SK-N-SH (cell line): ENCODE measurements at regions not wholly inside any gene's neighbourhood (a gene's known extent, or its start where the extent isn't known, plus 50 kb on each side); places are given as distances from the start of the nearest gene placed in this dataset.

Experiments
- CTCF ChIP-seq: fragments of 200-600 bp; sonication (generic); IDR thresholded peaks from 2 replicates; pipeline ENCODE4 v1.6.1; 2017; ENCODE audit warnings: antibody characterized with exemption, mild to moderate bottlenecking, moderate library complexity
- EP300 ChIP-seq, 2 experiments: IDR thresholded peaks; 2 replicates each; pipeline versions ENCODE4 v1.4.0 to v1.6.1; 2012; ENCODE audit warnings: borderline replicate concordance in 1 of 2, low read depth in 1 of 2, low read length in 1 of 2
- FOXM1 ChIP-seq: IDR thresholded peaks from 2 replicates; pipeline ENCODE4 v1.4.0; 2012; ENCODE audit warnings: low read depth, mild to moderate bottlenecking
- GABPA ChIP-seq: IDR thresholded peaks from 2 replicates; pipeline ENCODE4 v1.4.0; 2012; ENCODE audit warnings: low read depth, mild to moderate bottlenecking
- GATA2 ChIP-seq: sonication (generic); formaldehyde crosslinking; IDR thresholded peaks from 2 replicates; pipeline ENCODE4 v1.5.0; 2020; ENCODE audit warnings: mild to moderate bottlenecking, missing genetic modification reagents
- MAX ChIP-seq: IDR thresholded peaks from 2 replicates; pipeline ENCODE4 v1.4.0; 2012; ENCODE audit warnings: low read depth
- MXI1 ChIP-seq: IDR thresholded peaks from 2 replicates; pipeline ENCODE4 v1.6.1; 2012; ENCODE audit warnings: mild to moderate bottlenecking, low read depth, low read length, improper control_type of control experiment
- POLR2AphosphoS5 ChIP-seq: IDR thresholded peaks from 2 replicates; pipeline ENCODE4 v1.6.1; 2012; ENCODE audit warnings: low read depth, low read length
- TAF1 ChIP-seq: IDR thresholded peaks from 2 replicates; pipeline ENCODE4 v1.6.1; 2012; ENCODE audit warnings: low read depth, mild to moderate bottlenecking, low read length, moderate library complexity, borderline replicate concordance
- TEAD4 ChIP-seq: IDR thresholded peaks from 2 replicates; pipeline ENCODE4 v1.4.0; 2012; ENCODE audit warnings: mild to moderate bottlenecking, borderline replicate concordance; ENCODE audit not compliant: insufficient read depth
- USF1 ChIP-seq: IDR thresholded peaks from 2 replicates; pipeline ENCODE4 v1.4.0; 2012; ENCODE audit warnings: low read depth, borderline replicate concordance
- TF ChIP-seq, protein P1 (sequence below): IDR thresholded peaks from 2 replicates; pipeline ENCODE4 v1.6.1; 2012; ENCODE audit warnings: mild to moderate bottlenecking, low read depth, low read length, moderate library complexity

GRCh38 chr7:68936471-68937035, 661.7 kb upstream of the AUTS2 start:
- TF ChIP-seq TAF1 (no peak), CTCF (no peak), FOXM1 (no peak), TEAD4 (no peak), POLR2AphosphoS5 (no peak), GABPA (no peak), GATA2 (CRISPR knock-in tag) (no peak), EP300 (IDR thresholded peaks at IDR 0.05; ENCODE audit: borderline replicate concordance in 1 of 2, low read depth in 1 of 2, low read length in 1 of 2) (no peak), MAX (no peak), MXI1 (no peak), USF1 (no peak)
- TF ChIP-seq, protein P1, sequence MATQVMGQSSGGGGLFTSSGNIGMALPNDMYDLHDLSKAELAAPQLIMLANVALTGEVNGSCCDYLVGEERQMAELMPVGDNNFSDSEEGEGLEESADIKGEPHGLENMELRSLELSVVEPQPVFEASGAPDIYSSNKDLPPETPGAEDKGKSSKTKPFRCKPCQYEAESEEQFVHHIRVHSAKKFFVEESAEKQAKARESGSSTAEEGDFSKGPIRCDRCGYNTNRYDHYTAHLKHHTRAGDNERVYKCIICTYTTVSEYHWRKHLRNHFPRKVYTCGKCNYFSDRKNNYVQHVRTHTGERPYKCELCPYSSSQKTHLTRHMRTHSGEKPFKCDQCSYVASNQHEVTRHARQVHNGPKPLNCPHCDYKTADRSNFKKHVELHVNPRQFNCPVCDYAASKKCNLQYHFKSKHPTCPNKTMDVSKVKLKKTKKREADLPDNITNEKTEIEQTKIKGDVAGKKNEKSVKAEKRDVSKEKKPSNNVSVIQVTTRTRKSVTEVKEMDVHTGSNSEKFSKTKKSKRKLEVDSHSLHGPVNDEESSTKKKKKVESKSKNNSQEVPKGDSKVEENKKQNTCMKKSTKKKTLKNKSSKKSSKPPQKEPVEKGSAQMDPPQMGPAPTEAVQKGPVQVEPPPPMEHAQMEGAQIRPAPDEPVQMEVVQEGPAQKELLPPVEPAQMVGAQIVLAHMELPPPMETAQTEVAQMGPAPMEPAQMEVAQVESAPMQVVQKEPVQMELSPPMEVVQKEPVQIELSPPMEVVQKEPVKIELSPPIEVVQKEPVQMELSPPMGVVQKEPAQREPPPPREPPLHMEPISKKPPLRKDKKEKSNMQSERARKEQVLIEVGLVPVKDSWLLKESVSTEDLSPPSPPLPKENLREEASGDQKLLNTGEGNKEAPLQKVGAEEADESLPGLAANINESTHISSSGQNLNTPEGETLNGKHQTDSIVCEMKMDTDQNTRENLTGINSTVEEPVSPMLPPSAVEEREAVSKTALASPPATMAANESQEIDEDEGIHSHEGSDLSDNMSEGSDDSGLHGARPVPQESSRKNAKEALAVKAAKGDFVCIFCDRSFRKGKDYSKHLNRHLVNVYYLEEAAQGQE = no peak
